Karpas-422 (cell line): ENCODE measurements at regions not wholly inside any gene's neighbourhood (a gene's known extent, or its start where the extent isn't known, plus 50 kb on each side); places are given as distances from the start of the nearest gene placed in this dataset.
"Not testable (repeated sequence)": the region's sequence is repeated elsewhere in the genome, so short reads cannot be mapped to it uniquely, and the experiment has no call there.

ENCODE experiments used
- DNase-seq: peaks from one replicate; pipeline ENCODE4 v3.0.0-alpha.2; 2015
- H2AFZ ChIP-seq: fragments of 200-600 bp; sonication (generic); 2 replicates; pipeline ENCODE4 v1.6.1; 2014; ENCODE audit warnings: antibody characterized with exemption, low read length, mixed read lengths
- H3K27ac ChIP-seq: fragments of 200-600 bp; sonication (generic); 2 replicates; pipeline ENCODE4 v1.5.1; 2014; ENCODE audit warnings: mild to moderate bottlenecking, low read length, moderate library complexity
- H3K27me3 ChIP-seq: fragments of 200-600 bp; sonication (generic); 2 replicates; pipeline ENCODE4 v1.6.1; 2014; ENCODE audit warnings: low read length, mixed read lengths
- H3K36me3 ChIP-seq: fragments of 200-600 bp; sonication (generic); 2 replicates; pipeline ENCODE4 v1.6.1; 2014; ENCODE audit warnings: low read length, mixed read lengths; ENCODE audit not compliant: insufficient read depth
- H3K4me1 ChIP-seq: fragments of 200-600 bp; sonication (generic); 2 replicates; pipeline ENCODE4 v1.6.1; 2014; ENCODE audit warnings: mild to moderate bottlenecking, low read length, mixed read lengths
- H3K4me2 ChIP-seq: fragments of 200-600 bp; sonication (generic); 2 replicates; pipeline ENCODE4 v1.6.1; 2014; ENCODE audit warnings: low read length, low read depth, mild to moderate bottlenecking; ENCODE audit not compliant: poor library complexity, severe bottlenecking
- H3K4me3 ChIP-seq: fragments of 200-600 bp; sonication (generic); 2 replicates; pipeline ENCODE4 v1.5.1; 2014; ENCODE audit warnings: mild to moderate bottlenecking, antibody characterized with exemption, low read length, mixed read lengths
- H3K79me2 ChIP-seq: fragments of 200-600 bp; sonication (generic); 2 replicates; pipeline ENCODE4 v1.6.1; 2014; ENCODE audit warnings: mild to moderate bottlenecking, low read length, mixed read lengths
- H3K9ac ChIP-seq: fragments of 200-600 bp; sonication (generic); 2 replicates; pipeline ENCODE4 v1.6.0; 2014; ENCODE audit warnings: low read length
- H3K9me2 ChIP-seq: fragments of 200-600 bp; sonication (generic), shearing (Covaris generic); replicated peaks from 2 replicates; pipeline ENCODE4 v1.6.0; 2014; ENCODE audit warnings: mild to moderate bottlenecking, low read length, moderate library complexity; ENCODE audit not compliant: insufficient read depth
- H3K9me3 ChIP-seq: fragments of 300-700, 200-600 bp; sonication (generic); 2 replicates; pipeline ENCODE4 v1.6.1; 2014; ENCODE audit warnings: low read length, mixed read lengths
- H4K20me1 ChIP-seq: fragments of 200-600 bp; sonication (generic); 2 replicates; pipeline ENCODE4 v1.6.1; 2014; ENCODE audit warnings: mild to moderate bottlenecking, antibody characterized with exemption, low read length, low read depth; ENCODE audit not compliant: insufficient read depth

DNA sequence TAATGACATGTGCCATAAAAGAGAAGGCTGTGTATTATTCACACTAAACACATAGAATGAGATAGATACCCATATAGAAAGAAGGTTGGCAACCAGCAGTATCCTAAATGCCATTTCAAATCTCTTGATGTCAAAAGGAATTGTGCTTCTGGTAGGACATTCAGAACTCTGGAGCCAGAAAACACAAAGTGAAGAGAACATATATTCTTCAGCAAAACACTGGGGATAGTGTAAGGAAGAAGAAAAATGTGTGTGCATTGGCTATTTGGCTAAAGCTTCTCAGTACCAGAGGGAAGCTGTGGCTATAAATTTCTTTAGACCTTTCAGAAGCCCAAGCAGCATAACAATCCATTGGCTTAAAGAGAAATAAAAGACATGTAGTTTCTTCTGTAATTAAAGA is 551.6 kb upstream of the C9orf72 start:
- H3K36me3 ChIP-seq = no peaks in the 10 kb centered on the region
- DNase-seq = no peak
- no peaks in the 10 kb centered on the region for H3K27me3 ChIP-seq

DNA sequence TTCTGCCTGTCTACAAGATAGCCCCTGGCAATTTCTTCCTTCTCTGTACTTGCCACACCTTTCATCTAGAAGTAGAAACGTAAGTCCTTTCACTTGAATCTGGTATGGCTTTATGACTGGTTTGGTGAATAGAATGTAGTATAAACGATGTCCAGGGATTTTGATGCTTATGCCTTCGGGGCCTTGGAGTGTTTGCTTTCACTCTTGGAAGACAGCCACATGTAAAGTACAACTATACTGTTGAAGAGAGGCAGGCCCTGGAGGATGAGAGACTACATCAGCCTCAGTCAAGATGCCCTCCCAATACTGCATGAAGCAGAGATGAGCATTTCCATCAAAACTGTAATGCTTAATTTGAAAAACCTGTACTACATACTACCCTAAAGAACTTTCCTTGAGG is 553.8 kb upstream of the C9orf72 start:
- H2AFZ ChIP-seq = no peak overlapping the region
- no peaks in the 10 kb centered on the region for H3K27me3 ChIP-seq
- no peak overlapping the region for H3K4me2 ChIP-seq
- H4K20me1 ChIP-seq = no peaks in the 10 kb centered on the region
- H3K27ac ChIP-seq = no peak overlapping the region
- no peak overlapping the region for H3K4me3 ChIP-seq
- no peaks in the 10 kb centered on the region for H3K9me2 ChIP-seq
- H3K79me2 ChIP-seq = no peaks in the 10 kb centered on the region
- no peaks in the 10 kb centered on the region for H3K36me3 ChIP-seq
- H3K9me3 ChIP-seq = no peaks in the 10 kb centered on the region
- no peak for DNase-seq
- no peak overlapping the region for H3K9ac ChIP-seq
- no peaks in the 10 kb centered on the region for H3K4me1 ChIP-seq

More for the DNA sequence above, 551.6 kb upstream of the C9orf72 start:
- no peak overlapping the region for H3K4me2 ChIP-seq
- no peak overlapping the region for H3K27ac ChIP-seq
- H3K9ac ChIP-seq = no peak overlapping the region
- H3K4me1 ChIP-seq = no peaks in the 10 kb centered on the region
- no peaks in the 10 kb centered on the region for H4K20me1 ChIP-seq
- H3K4me3 ChIP-seq = no peak overlapping the region
- 0 out of 2 replicates have a peak, but pooled peaks cover 2% of the 10 kb centered on the region for H3K9me3 ChIP-seq
- H3K9me2 ChIP-seq = 0 out of 2 replicates have a peak, but pooled peaks cover 4% of the 10 kb centered on the region
- H2AFZ ChIP-seq = no peak overlapping the region
- H3K79me2 ChIP-seq = no peaks in the 10 kb centered on the region

DNA sequence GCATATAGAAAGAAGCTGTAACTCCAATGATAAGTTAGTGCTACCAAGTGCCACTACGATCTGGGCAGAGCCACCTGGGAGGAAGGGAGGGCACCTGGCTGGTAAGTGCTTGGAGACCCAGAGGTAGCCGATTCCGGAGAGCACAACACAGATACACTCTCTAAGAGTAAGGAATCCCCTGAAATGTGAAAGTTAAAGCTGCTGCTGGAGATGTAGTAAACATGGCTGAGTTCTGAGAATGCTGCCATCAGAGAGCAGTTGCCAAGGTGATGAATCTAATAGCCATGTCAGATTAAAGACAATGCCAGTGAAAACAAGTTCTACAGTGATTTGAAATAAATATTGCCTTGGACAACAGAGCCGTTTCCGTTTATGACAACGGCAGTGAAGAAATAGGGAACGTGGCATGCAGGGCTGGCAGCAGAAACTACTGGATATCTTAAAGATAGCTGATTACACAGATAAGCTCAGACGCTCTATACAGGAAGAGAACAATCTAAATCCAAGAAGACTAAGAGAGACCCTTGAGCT is 561.2 kb upstream of the C9orf72 start:
- Histone ChIP-seq H3K27ac (no peak overlapping the region), H3K9me2 (0 out of 2 replicates have a peak, but pooled peaks cover 2% of the 10 kb centered on the region), H3K4me3 (no peak overlapping the region), H3K79me2 (no peaks in the 10 kb centered on the region), H3K9me3 (no peaks in the 10 kb centered on the region; the same call in 1 of the 2 replicates), H3K4me1 (no peaks in the 10 kb centered on the region), H3K4me2 (no peak overlapping the region), H3K27me3 (no peaks in the 10 kb centered on the region), H3K9ac (no peak overlapping the region), H3K36me3 (no peaks in the 10 kb centered on the region), H2AFZ (no peak overlapping the region), H4K20me1 (no peaks in the 10 kb centered on the region)
- DNase-seq = no peak

DNA sequence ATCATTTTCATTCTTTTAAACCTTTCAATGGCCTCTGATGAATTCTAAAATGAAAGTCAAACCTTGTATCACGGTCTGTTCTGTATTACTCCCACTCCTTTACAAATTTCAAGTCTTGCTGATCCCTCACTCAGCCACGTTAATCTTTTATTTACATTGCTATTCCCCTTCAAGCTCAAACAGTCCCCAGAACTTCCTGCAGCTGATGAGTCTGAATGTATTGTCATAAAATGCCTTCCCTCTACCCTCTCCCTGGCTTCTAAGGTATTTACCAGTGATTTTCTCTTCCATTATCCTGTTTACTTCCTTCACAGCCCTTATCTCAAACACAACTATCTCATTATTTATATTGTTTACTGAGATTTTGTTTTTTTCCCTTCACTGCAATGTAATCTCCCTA is 562.3 kb upstream of the C9orf72 start:
- Histone ChIP-seq H3K27ac (no peak overlapping the region), H3K4me2 (no peak overlapping the region)

DNA sequence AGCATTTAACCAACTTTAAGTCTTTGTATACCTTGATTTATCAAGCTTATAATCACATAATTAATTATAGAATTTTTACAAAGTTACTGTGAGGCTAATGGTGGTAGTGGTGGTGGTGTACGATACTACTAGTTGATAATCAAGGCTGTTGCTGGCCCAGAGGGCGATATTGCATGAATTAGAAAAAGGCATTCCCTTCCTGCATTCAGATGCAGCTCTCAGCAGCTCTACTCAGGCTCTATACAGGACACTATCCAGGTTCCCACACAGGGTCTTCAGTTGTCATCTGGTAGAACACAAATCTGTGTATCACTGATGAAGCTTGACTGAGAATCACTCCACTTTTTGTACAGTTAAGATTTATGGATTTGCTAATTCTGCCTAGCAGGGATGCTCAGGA is 562.8 kb upstream of the C9orf72 start:
- Histone ChIP-seq H3K27ac (no peak overlapping the region), H3K9me2 (0 out of 2 replicates have a peak, but pooled peaks cover 2% of the 10 kb centered on the region), H3K9ac (no peak overlapping the region), H3K4me2 (no peak overlapping the region), H3K9me3 (no peaks in the 10 kb centered on the region; the same call in 1 of the 2 replicates), H3K36me3 (no peaks in the 10 kb centered on the region), H3K4me1 (no peaks in the 10 kb centered on the region), H3K4me3 (no peak overlapping the region), H3K27me3 (no peaks in the 10 kb centered on the region), H3K79me2 (no peaks in the 10 kb centered on the region), H2AFZ (no peak overlapping the region), H4K20me1 (no peaks in the 10 kb centered on the region)
- DNase-seq = no peak

More for the DNA sequence above, 562.3 kb upstream of the C9orf72 start:
- no peaks in the 10 kb centered on the region for H4K20me1 ChIP-seq
- no peak overlapping the region for H3K9ac ChIP-seq
- H3K4me1 ChIP-seq = no peaks in the 10 kb centered on the region
- DNase-seq = no peak
- H3K36me3 ChIP-seq = no peaks in the 10 kb centered on the region
- 0 out of 2 replicates have a peak, but pooled peaks cover 2% of the 10 kb centered on the region for H3K9me2 ChIP-seq
- H2AFZ ChIP-seq = no peak overlapping the region
- H3K79me2 ChIP-seq = no peaks in the 10 kb centered on the region
- H3K4me3 ChIP-seq = no peak overlapping the region
- no peaks in the 10 kb centered on the region for H3K27me3 ChIP-seq
- no peaks in the 10 kb centered on the region; the same call in 1 of the 2 replicates for H3K9me3 ChIP-seq

DNA sequence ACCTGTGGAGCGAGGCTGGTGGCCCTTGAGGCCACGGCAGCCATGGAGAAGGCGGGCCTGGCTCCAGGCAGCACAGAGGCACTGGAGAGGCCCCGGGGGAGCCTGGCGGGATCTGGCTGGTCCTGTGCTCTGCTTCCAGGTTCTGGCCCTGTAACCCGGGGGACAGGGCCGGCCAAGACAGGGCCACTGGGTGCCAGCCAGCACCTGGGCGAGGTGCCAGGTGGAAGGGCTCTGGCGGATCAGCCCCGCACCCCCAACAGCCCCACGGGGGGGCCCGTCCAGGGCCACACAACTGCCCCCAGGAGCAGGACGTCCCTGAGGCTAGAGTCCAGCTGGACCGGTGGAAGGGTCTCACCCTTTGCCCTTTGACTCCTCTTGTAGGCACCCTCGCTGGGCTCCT is 574.1 kb upstream of the C9orf72 start:
- H3K27ac ChIP-seq, H3K27me3 ChIP-seq, H3K79me2 ChIP-seq, H4K20me1 ChIP-seq, H3K36me3 ChIP-seq, H3K9me2 ChIP-seq, DNase-seq, H3K4me1 ChIP-seq, H3K4me2 ChIP-seq, H3K4me3 ChIP-seq, H3K9ac ChIP-seq, H2AFZ ChIP-seq: not testable (repeated sequence)
- H3K9me3 ChIP-seq = peaks cover 15% of the 10 kb centered on the region

DNA sequence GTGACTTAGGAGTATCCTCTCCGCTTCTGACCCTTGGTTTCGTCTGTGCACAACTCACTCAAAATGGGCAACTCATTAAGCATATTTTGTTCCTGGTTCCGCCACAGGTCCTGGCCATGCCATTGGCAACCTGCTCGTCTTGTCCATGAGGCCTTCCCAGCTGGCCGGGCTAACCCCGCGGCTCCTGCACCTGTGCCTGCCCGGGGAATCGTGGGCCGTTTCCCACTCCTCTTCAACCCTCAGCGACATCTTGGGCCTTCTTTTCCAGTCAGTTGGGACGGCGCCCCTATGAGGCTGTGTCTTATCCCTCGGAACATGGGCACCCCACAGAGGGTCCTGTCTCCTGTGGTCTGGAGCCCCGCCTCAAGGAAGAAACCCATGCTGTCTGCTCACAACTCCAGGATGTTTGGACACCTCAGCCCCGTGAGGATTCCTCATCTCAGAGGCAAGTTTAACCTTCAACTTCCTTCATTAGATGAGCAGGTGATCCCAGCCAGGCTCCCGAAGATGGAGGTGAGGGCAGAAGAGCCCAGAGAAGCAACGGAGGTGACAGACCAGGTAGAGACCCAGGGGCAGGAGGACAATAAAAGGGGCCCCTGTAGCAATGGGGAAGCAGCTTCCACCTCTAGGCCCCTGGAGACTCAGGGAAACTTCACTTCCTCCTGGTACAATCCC is 574.8 kb upstream of the C9orf72 start:
- not testable (repeated sequence) for H3K4me3 ChIP-seq, DNase-seq, H2AFZ ChIP-seq, H3K36me3 ChIP-seq, H3K27ac ChIP-seq, H3K9me3 ChIP-seq, H4K20me1 ChIP-seq, H3K4me2 ChIP-seq, H3K9ac ChIP-seq, H3K79me2 ChIP-seq, H3K9me2 ChIP-seq, H3K4me1 ChIP-seq, H3K27me3 ChIP-seq

DNA sequence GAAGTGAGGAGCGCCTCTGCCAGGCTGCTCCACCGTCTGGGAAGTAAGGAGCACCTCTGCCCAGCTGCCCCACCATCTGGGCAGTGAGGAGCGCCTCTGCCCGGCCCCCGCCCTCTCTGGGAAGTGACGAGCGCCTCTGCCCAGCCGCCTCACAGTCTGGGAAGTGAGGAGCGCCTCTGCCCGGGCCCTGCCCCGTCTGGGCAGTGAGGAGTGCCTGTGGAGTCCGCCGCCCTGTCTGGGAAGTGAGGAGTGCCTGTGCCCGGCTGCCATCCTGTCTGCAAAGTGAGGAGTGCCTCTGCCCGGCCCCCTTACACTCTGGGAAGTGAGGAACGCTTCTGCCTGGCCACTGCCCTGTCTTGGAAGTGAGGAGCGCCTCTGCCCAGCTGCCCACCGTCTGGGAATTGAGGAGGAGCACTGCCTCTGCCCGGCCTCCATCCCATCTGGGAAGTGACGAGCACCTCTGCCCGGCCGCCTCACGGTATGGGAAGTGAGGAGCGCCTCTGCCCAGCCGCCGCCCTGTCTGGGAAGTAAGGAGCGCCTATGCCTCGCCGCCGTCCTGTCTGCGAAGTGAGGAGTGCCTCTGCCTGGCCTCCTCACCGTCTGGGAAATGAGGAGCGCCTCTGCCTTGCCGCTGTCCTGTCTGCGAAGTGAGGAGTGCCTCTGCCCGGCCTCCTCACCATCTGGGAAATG is 576.2 kb upstream of the C9orf72 start:
- not testable (repeated sequence) for H3K36me3 ChIP-seq, H3K27ac ChIP-seq, H3K4me2 ChIP-seq, H3K9ac ChIP-seq, H3K27me3 ChIP-seq, H3K9me2 ChIP-seq, H3K9me3 ChIP-seq, H3K4me3 ChIP-seq, H3K4me1 ChIP-seq, H2AFZ ChIP-seq, H4K20me1 ChIP-seq, DNase-seq, H3K79me2 ChIP-seq
